ENCODE measurements at regions not wholly inside any gene's neighbourhood (a gene's known extent, or its start where the extent isn't known, plus 50 kb on each side); places are given as distances from the start of the nearest gene placed in this dataset.

- TF ChIP-seq, protein P1, sequence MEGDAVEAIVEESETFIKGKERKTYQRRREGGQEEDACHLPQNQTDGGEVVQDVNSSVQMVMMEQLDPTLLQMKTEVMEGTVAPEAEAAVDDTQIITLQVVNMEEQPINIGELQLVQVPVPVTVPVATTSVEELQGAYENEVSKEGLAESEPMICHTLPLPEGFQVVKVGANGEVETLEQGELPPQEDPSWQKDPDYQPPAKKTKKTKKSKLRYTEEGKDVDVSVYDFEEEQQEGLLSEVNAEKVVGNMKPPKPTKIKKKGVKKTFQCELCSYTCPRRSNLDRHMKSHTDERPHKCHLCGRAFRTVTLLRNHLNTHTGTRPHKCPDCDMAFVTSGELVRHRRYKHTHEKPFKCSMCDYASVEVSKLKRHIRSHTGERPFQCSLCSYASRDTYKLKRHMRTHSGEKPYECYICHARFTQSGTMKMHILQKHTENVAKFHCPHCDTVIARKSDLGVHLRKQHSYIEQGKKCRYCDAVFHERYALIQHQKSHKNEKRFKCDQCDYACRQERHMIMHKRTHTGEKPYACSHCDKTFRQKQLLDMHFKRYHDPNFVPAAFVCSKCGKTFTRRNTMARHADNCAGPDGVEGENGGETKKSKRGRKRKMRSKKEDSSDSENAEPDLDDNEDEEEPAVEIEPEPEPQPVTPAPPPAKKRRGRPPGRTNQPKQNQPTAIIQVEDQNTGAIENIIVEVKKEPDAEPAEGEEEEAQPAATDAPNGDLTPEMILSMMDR (IDR thresholded peaks at IDR 0.05): no peak
- TF ChIP-seq POLR2AphosphoS5 (IDR thresholded peaks at IDR 0.05; ENCODE audit: insufficient read depth in 1 of 2, low read depth in 1 of 2): no peak
Observed at GRCh38 chr11:57097149-57097548, 84.6 kb upstream of the LRRC55 start.
